ENCODE measurements at regions not wholly inside any gene's neighbourhood (a gene's known extent, or its start where the extent isn't known, plus 50 kb on each side); places are given as distances from the start of the nearest gene placed in this dataset.

GRCh38 chr2:18284331-18284730, 276.1 kb downstream of the RDH14 start:
- TF ChIP-seq EZH2 (IDR thresholded peaks at IDR 0.05; ENCODE audit: borderline replicate concordance, low read depth, low read length, poor library complexity, severe bottlenecking) (no peak), CTCF (conservative IDR thresholded peaks at IDR 0.05; ENCODE audit: low read depth, low read length) (no peak)
- H3K4me1 ChIP-seq (ENCODE audit: insufficient read depth, low read length, poor library complexity, severe bottlenecking), result no peaks in the 10 kb centered on the region
- no TSS peak for BruUV-seq (replicated peaks)
- H3K36me3 ChIP-seq (ENCODE audit: insufficient read depth, low read length, poor library complexity, severe bottlenecking), result no peaks in the 10 kb centered on the region
- DNase-seq (ENCODE audit: low spot score), result no peak
- H3K27me3 ChIP-seq (replicated peaks; ENCODE audit: insufficient read depth, low read depth, low read length, poor library complexity), result no peaks in the 10 kb centered on the region
- no peak overlapping the region for H3K27ac ChIP-seq (ENCODE audit: low read depth, low read length, poor library complexity, severe bottlenecking)
- ChIA-PET CTCF (no interaction called here), POLR2A (ENCODE audit: low non-redundant PET) (no interaction called here)
- intact Hi-C loops (cut with micrococcal nuclease; ENCODE audit: unreplicated experiment), result no loop called here
- no peak overlapping the region for H3K4me3 ChIP-seq (ENCODE audit: low read depth, low read length, poor library complexity, severe bottlenecking)
- no peaks in the 10 kb centered on the region for H3K9me3 ChIP-seq (ENCODE audit: low read depth, low read length, poor library complexity, severe bottlenecking)

- intact Hi-C loops (cut with micrococcal nuclease; ENCODE audit: unreplicated experiment), result no loop called here
- TF ChIP-seq CTCF (conservative IDR thresholded peaks at IDR 0.05; ENCODE audit: low read depth, low read length) (no peak), EZH2 (IDR thresholded peaks at IDR 0.05; ENCODE audit: borderline replicate concordance, low read depth, low read length, poor library complexity, severe bottlenecking) (no peak)
- H3K9me3 ChIP-seq (ENCODE audit: low read depth, low read length, poor library complexity, severe bottlenecking), result no peaks in the 10 kb centered on the region
- CTCF ChIA-PET, result no interaction called here
- H3K27me3 ChIP-seq (replicated peaks; ENCODE audit: insufficient read depth, low read depth, low read length, poor library complexity), result no peaks in the 10 kb centered on the region
- H3K36me3 ChIP-seq (ENCODE audit: insufficient read depth, low read length, poor library complexity, severe bottlenecking), result no peaks in the 10 kb centered on the region
- no peaks in the 10 kb centered on the region for H3K4me1 ChIP-seq (ENCODE audit: insufficient read depth, low read length, poor library complexity, severe bottlenecking)
- no peak overlapping the region for H3K27ac ChIP-seq (ENCODE audit: low read depth, low read length, poor library complexity, severe bottlenecking)
- BruUV-seq (replicated peaks), result no TSS peak
- no peak overlapping the region for H3K4me3 ChIP-seq (ENCODE audit: low read depth, low read length, poor library complexity, severe bottlenecking)
- no peak for DNase-seq (ENCODE audit: low spot score)
- POLR2A ChIA-PET (ENCODE audit: low non-redundant PET), result no interaction called here
Measured at GRCh38 chr2:18282026-18282425, 278.4 kb downstream of the RDH14 start.

GRCh38 chr2:18276583-18277075, 283.8 kb downstream of the RDH14 start:
- DNase-seq (ENCODE audit: low spot score), result no peak
- Histone ChIP-seq H3K4me1 (ENCODE audit: insufficient read depth, low read length, poor library complexity, severe bottlenecking) (no peaks in the 10 kb centered on the region), H3K27ac (ENCODE audit: low read depth, low read length, poor library complexity, severe bottlenecking) (no peak overlapping the region), H3K36me3 (ENCODE audit: insufficient read depth, low read length, poor library complexity, severe bottlenecking) (no peaks in the 10 kb centered on the region), H3K9me3 (ENCODE audit: low read depth, low read length, poor library complexity, severe bottlenecking) (peaks cover 21% of the 10 kb centered on the region), H3K27me3 (replicated peaks; ENCODE audit: insufficient read depth, low read depth, low read length, poor library complexity) (no peaks in the 10 kb centered on the region), H3K4me3 (ENCODE audit: low read depth, low read length, poor library complexity, severe bottlenecking) (no peak overlapping the region)
- intact Hi-C loops (cut with micrococcal nuclease; ENCODE audit: unreplicated experiment), result no loop called here
- no TSS peak for BruUV-seq (replicated peaks)
- no peak for TF ChIP-seq CTCF (conservative IDR thresholded peaks at IDR 0.05; ENCODE audit: low read depth, low read length)
- TF ChIP-seq EZH2 (IDR thresholded peaks at IDR 0.05; ENCODE audit: borderline replicate concordance, low read depth, low read length, poor library complexity, severe bottlenecking), result no peak
- CTCF ChIA-PET, result no interaction called here
- POLR2A ChIA-PET (ENCODE audit: low non-redundant PET), result no interaction called here

Data from A673 (cell line).